ENCODE measurements at regions not wholly inside any gene's neighbourhood (a gene's known extent, or its start where the extent isn't known, plus 50 kb on each side); places are given as distances from the start of the nearest gene placed in this dataset.

DNA sequence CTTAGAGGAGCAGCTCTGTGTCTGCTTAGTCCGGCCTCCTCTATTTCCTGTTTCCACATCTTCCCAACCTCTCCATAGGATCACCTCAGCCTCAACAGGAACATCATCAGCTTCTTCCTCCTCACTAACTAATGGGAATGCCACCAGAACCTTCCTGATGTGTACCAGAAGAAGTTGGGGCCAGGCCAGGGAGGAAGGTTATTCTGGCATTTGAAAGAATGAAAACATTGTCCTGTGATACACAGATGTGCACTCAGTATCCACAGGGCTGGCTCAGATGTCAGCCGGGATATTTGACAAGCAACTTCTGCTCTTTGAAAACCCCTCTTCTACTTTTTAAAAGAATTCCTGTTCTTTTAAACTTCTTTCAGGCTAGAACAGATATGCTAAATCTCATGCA, 63.6 kb downstream of the TMEM30B start:
- Histone ChIP-seq H4K20me1 (no peaks in the 10 kb centered on the region), H3K27me3 (peaks cover 0 to 19% (median 14%) of the 10 kb centered on the region in 11 experiments; a peak in 13 of 22 replicates), H3K27ac (no peak overlapping the region), H3K36me3 (no peaks in the 10 kb centered on the region), H3K9ac (no peak overlapping the region), H3K4me2 (peak overlapping the region in 1 of 11 experiments; percentile 8; a peak in 1 of 22 replicates), H3K4me1 (peaks cover 0 to 9% (median 0%) of the 10 kb centered on the region in 10 experiments; a peak in 1 of 20 replicates), H3K4me3 (no peak overlapping the region), H3K9me3 (replicated peaks in 1 of 11) (no peaks in the 10 kb centered on the region)
- no peak for TF ChIP-seq Cebpa-rat (IDR thresholded peaks at IDR 0.05)

DNA sequence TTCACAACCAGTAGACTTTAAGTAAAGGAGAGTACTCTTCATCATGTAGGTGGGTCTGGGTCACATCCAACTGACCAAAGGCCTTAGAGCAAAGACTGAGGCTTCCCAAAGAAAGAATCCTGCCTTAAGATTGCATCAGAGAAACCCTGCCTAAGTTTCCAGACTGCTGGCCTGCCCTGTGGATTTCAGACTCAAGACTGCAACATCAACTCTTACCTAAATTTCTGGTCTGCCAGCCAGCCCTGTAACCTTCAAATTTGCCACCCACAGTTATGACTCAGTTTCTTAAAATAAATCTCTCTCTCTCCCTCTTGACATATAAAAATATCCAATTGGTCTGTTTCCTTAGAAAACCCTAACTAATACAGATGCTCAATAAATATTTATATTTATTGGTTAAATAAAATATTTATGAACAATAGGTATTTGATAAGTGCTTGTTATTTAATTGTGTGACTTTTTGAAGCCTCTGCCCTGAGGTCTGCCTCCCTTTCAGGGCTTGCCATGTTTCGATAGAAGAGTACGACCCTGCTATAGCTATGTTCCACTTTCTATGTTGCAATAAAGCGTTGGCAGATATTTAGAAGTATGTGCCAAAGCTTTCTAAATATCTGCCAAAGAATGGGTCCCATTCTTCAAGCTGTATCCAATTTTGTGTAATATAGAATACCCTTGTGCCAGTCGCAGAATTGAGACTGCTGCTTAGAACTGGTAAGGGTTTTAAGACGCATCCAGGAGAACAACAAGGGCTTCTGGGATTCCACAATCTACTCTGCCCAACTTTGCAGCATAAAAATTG, 65.7 kb downstream of the TMEM30B start:
- Histone ChIP-seq H3K27ac (no peak overlapping the region), H4K20me1 (no peaks in the 10 kb centered on the region), H3K36me3 (no peaks in the 10 kb centered on the region), H3K4me3 (no peak overlapping the region), H3K27me3 (peaks cover 0 to 19% (median 14%) of the 10 kb centered on the region in 11 experiments; a peak in 13 of 22 replicates), H3K9me3 (replicated peaks in 1 of 11) (no peaks in the 10 kb centered on the region), H3K4me2 (no peak overlapping the region), H3K9ac (no peak overlapping the region), H3K4me1 (peaks cover 9 to 19% (median 15%) of the 10 kb centered on the region in 10 experiments; a peak in 19 of 20 replicates)
- TF ChIP-seq Cebpa-rat (IDR thresholded peaks at IDR 0.05): no peak

DNA sequence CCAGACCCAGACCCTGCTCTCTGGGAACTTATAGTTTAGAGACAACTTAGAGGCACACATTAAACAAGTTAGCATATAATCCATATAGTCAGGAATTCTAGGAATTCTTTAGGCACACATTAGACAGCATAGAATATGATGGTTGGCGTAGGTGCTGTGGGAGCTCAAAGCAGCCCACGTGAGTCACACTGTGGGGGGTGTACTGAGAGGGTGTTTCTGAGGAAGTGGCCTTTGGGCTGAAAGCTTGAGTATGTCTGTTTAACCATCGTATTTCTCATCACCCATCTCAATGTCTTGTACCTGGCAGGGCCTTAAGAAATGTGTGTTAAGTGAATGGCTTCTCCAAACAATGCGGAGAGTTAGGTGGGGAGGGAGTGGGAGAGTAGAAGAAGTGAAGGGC, 67.2 kb downstream of the TMEM30B start:
- Histone ChIP-seq H3K4me1 (peaks cover 9 to 19% (median 15%) of the 10 kb centered on the region in 10 experiments; a peak in 19 of 20 replicates), H3K27me3 (peaks cover 0 to 13% (median 10%) of the 10 kb centered on the region in 11 experiments; a peak in 13 of 22 replicates), H3K27ac (no peak overlapping the region), H3K4me3 (no peak overlapping the region), H3K9me3 (replicated peaks in 1 of 11) (no peaks in the 10 kb centered on the region), H3K4me2 (no peak overlapping the region), H4K20me1 (no peaks in the 10 kb centered on the region), H3K9ac (no peak overlapping the region), H3K36me3 (no peaks in the 10 kb centered on the region)
- TF ChIP-seq Cebpa-rat (IDR thresholded peaks at IDR 0.05): no peak

DNA sequence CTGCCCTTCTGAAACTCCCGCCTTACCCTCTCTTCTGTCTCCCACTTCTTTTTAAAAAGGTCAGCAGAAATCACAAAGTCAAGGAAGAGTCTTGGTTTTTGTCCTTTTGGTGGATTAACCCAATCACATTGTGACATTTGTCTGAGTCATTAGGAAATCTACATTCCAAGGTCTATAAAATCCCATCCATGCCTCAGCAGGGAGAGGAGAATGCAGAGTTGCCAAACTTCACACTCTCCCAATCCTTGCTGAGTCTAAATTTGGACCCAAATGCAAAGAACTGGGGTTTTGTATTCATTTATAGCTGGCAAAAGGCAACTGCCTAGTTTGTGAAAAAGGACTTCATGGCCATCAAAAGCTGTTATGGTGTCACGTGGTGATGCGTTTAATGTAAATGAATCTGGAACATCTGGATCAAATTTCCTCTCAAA, 67.9 kb downstream of the TMEM30B start:
- Histone ChIP-seq H3K36me3 (no peaks in the 10 kb centered on the region), H3K4me3 (no peak overlapping the region), H3K27me3 (peaks cover 0 to 7% (median 3%) of the 10 kb centered on the region in 11 experiments; a peak in 7 of 22 replicates), H3K4me1 (peaks cover 9 to 19% (median 15%) of the 10 kb centered on the region in 10 experiments; a peak in 19 of 20 replicates), H4K20me1 (no peaks in the 10 kb centered on the region), H3K9me3 (replicated peaks in 1 of 11) (no peaks in the 10 kb centered on the region), H3K27ac (no peak overlapping the region), H3K9ac (no peak overlapping the region), H3K4me2 (no peak overlapping the region)
- TF ChIP-seq Cebpa-rat (IDR thresholded peaks at IDR 0.05): no peak

DNA sequence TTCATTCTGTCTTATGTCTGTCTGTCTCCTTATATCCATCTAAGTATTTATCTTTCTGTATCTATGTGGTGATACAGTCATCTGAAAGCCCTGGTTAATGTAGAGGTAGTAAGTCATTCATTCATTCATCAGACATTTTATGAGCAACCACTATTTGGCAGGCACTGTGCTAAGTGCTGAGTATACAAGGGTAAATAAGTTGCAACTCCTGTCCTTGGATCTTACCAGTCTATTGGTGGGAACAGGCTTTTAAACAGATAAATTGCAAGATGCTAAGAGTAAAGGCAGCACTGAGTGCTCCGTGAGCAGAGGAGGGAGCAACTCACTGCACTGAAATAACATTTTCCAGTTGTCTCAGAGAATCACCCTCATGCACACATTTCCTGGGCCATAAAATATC, 68.6 kb downstream of the TMEM30B start:
- Histone ChIP-seq H3K27me3 (peaks cover 0 to under 1% (median 0%) of the 10 kb centered on the region in 11 experiments; a peak in 1 of 22 replicates), H4K20me1 (no peaks in the 10 kb centered on the region), H3K4me2 (no peak overlapping the region; a peak in 1 of 22 replicates), H3K9me3 (replicated peaks in 1 of 11) (no peaks in the 10 kb centered on the region), H3K4me3 (no peak overlapping the region), H3K9ac (no peak overlapping the region), H3K27ac (no peak overlapping the region), H3K36me3 (no peaks in the 10 kb centered on the region), H3K4me1 (peaks cover 9 to 18% (median 15%) of the 10 kb centered on the region in 10 experiments; a peak in 19 of 20 replicates)
- TF ChIP-seq Cebpa-rat (IDR thresholded peaks at IDR 0.05): no peak

DNA sequence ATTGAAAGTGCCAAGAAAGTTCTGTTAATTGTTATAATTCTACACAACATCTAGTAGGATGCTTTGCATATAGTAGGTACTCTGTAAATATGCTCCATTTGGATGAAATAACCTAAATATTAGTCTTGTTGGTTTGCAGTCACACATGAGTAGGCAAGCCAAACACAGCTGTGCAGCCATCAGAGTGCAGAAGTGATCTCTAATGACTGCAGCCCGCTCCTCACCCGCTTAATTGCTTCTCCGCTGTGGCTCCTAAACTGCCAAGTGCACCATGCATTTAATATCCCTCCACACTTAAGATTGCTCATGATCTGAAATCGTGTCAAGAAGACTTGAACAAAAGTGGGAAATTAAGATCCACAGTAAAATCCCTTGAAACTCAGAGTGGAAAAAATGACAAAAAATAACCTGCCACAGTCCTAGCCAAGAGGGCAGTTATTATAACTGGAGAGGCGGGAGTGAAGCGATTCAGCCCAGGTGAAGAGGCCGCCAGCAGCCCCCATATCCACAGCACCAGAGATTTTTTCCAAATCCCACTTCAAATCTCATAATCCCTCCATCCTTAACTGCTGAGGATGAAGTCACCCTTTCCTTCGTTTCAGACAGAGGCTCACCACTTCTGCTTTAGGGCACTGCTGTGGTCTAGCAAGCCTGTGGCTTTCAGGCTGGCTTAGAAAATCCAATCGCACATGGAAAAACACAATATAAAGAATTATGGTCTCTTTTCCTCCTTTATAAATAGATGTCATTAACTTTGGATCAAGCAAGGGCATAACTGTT, 69.5 kb downstream of the TMEM30B start:
- no peaks in the 10 kb centered on the region for H3K36me3 ChIP-seq
- no peak overlapping the region for H3K9ac ChIP-seq
- TF ChIP-seq Cebpa-rat (IDR thresholded peaks at IDR 0.05): no peak
- no peaks in the 10 kb centered on the region for H3K27me3 ChIP-seq
- no peaks in the 10 kb centered on the region for H3K9me3 ChIP-seq (replicated peaks in 1 of 11)
- no peak overlapping the region for H3K27ac ChIP-seq
- no peaks in the 10 kb centered on the region for H4K20me1 ChIP-seq
- peaks cover 9 to 15% (median 14%) of the 10 kb centered on the region in 10 experiments; a peak in 19 of 20 replicates for H3K4me1 ChIP-seq
- peak overlapping the region; percentile 8 to 57 (median 43); a peak in 18 of 22 replicates for H3K4me2 ChIP-seq
- H3K4me3 ChIP-seq: no peak overlapping the region

DNA sequence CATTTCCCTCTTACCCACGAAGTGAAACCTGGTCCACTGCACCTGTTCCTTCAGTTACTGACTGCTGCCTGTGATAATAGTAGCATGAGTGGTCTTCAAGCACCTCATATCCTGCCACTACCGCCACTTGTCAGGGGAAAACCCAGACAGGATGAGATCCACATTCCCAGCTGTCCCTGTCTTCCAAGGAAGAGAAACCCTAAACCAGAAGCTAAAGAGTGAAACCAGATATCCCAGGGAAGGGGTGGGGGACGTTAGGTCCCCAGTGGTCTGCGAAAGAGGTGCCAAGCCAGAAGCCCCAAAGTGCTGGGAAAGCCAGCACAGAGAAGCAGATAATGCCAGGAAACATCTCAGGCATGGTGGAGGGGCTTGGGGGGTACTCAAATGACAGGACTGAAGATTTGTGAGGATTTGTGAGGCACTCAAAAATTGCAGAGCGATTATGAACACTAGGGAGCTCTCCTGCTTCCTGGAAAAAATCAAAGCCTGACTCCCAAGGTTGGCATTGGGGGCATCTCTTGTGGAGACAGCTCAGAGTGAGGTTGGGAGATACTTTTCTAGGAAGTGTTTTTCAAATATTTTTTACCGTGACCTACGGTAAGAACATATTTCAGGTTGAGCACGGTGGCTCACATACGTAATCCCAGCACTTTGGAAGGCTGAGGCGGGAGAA, 77.9 kb downstream of the TMEM30B start:
- Histone ChIP-seq H3K4me2 (no peak overlapping the region), H3K36me3 (no peaks in the 10 kb centered on the region), H3K4me1 (peaks cover 0 to 8% (median 2%) of the 10 kb centered on the region in 10 experiments; a peak in 5 of 20 replicates), H3K9ac (no peak overlapping the region), H4K20me1 (no peaks in the 10 kb centered on the region), H3K27ac (no peak overlapping the region), H3K4me3 (no peak overlapping the region), H3K27me3 (no peaks in the 10 kb centered on the region), H3K9me3 (replicated peaks in 1 of 11) (no peaks in the 10 kb centered on the region)
- TF ChIP-seq Cebpa-rat (IDR thresholded peaks at IDR 0.05): no peak

DNA sequence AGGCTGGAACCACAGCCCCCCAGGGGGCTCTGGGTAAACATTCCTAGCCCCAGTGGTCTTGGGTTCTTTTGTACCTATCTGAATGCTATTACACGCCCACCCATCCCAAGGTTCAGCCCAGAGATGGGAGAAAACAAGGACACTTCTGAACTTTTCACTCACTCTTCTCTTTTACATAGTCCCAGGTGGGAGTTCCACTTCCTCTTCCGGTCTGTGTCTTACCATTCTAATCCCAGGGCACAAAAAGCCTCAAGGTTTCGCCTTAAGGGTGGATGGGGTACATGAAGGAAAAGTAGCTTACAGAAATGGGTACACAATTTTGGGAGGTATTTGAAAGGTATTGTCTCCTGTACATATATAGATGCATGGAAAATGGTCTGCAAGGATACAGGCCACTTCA, 79.0 kb downstream of the TMEM30B start:
- Histone ChIP-seq H3K27ac (no peak overlapping the region), H3K4me1 (peaks cover 0 to 8% (median 2%) of the 10 kb centered on the region in 10 experiments; a peak in 5 of 20 replicates), H4K20me1 (no peaks in the 10 kb centered on the region), H3K4me3 (no peak overlapping the region), H3K36me3 (no peaks in the 10 kb centered on the region), H3K9ac (no peak overlapping the region), H3K4me2 (peak overlapping the region in 4 of 11 experiments; percentile 2 to 47 (median 31); a peak in 4 of 22 replicates), H3K9me3 (replicated peaks in 1 of 11) (no peaks in the 10 kb centered on the region), H3K27me3 (no peaks in the 10 kb centered on the region)
- no peak for TF ChIP-seq Cebpa-rat (IDR thresholded peaks at IDR 0.05)

DNA sequence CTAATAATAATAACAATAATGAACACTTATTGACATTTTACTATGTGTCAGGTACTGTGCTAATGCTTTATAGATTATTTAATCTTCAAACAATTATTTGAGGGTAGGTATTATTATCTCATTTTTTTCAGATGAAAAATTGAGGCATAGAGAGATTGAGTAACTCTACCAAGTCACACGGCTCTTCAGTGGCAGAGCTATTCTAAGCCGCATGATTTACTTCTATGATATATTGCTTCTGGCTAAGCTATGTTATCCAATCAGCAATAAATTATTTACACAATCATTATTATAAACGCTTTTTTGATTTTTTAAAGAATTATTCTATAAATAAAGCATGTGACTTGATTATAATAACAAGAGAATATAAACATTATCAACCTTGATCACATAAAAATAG, 80.0 kb downstream of the TMEM30B start:
- Histone ChIP-seq H3K36me3 (no peaks in the 10 kb centered on the region), H4K20me1 (no peaks in the 10 kb centered on the region), H3K4me1 (peaks cover 0 to 8% (median 2%) of the 10 kb centered on the region in 10 experiments; a peak in 5 of 20 replicates), H3K9ac (no peak overlapping the region), H3K4me3 (no peak overlapping the region), H3K9me3 (replicated peaks in 1 of 11) (no peaks in the 10 kb centered on the region), H3K27ac (no peak overlapping the region), H3K27me3 (no peaks in the 10 kb centered on the region), H3K4me2 (no peak overlapping the region)
- no peak for TF ChIP-seq Cebpa-rat (IDR thresholded peaks at IDR 0.05)

All from BLaER1 treated with 17β-estradiol and CSF1 and Interleukin-3, amounts not matched to agents 10 nM and 100 nM (cell line).